ENCODE measurements at regions not wholly inside any gene's neighbourhood (a gene's known extent, or its start where the extent isn't known, plus 50 kb on each side); places are given as distances from the start of the nearest gene placed in this dataset.

GRCh38 chr1:22383526-22384294 is 67.9 kb upstream of the ZBTB40 start:
- TF ChIP-seq, protein P1, sequence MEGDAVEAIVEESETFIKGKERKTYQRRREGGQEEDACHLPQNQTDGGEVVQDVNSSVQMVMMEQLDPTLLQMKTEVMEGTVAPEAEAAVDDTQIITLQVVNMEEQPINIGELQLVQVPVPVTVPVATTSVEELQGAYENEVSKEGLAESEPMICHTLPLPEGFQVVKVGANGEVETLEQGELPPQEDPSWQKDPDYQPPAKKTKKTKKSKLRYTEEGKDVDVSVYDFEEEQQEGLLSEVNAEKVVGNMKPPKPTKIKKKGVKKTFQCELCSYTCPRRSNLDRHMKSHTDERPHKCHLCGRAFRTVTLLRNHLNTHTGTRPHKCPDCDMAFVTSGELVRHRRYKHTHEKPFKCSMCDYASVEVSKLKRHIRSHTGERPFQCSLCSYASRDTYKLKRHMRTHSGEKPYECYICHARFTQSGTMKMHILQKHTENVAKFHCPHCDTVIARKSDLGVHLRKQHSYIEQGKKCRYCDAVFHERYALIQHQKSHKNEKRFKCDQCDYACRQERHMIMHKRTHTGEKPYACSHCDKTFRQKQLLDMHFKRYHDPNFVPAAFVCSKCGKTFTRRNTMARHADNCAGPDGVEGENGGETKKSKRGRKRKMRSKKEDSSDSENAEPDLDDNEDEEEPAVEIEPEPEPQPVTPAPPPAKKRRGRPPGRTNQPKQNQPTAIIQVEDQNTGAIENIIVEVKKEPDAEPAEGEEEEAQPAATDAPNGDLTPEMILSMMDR (IDR thresholded peaks at IDR 0.05; ENCODE audit: control extremely low read depth, extremely low read depth, low read depth, missing control alignments) = no peak
- DNase-seq (ENCODE audit: extremely low spot score) = no peak
- ChIA-PET POLR2A (no interaction called here), CTCF (interaction anchor here (1.2 kb wide), 1 partner anchor 19 kb away, joined by 3 read pairs; no protein-coding TSS in a partner anchor)

GRCh38 chr1:22385537-22385936 is 66.1 kb upstream of the ZBTB40 start:
- POLR2A ChIA-PET = no interaction called here
- TF ChIP-seq, protein P1 (IDR thresholded peaks at IDR 0.05; ENCODE audit: control extremely low read depth, extremely low read depth, low read depth, missing control alignments) = no peak
- DNase-seq (ENCODE audit: extremely low spot score) = no peak
- CTCF ChIA-PET = interaction anchor here (1.2 to 1.8 kb wide), 2 partner anchors 10 to 31 kb away, joined by 3 to 6 read pairs; no protein-coding TSS in a partner anchor

- no peak for DNase-seq (ENCODE audit: extremely low spot score)
- POLR2A ChIA-PET = no interaction called here
- TF ChIP-seq, protein P1 (IDR thresholded peaks at IDR 0.05; ENCODE audit: control extremely low read depth, extremely low read depth, low read depth, missing control alignments) = no peak
- CTCF ChIA-PET = interaction anchor here (1.2 to 1.8 kb wide), 2 partner anchors 8 to 30 kb away, joined by 3 to 6 read pairs; no protein-coding TSS in a partner anchor
These were observed 64.9 kb upstream of the ZBTB40 start for GRCh38 chr1:22386774-22387173.

DNA sequence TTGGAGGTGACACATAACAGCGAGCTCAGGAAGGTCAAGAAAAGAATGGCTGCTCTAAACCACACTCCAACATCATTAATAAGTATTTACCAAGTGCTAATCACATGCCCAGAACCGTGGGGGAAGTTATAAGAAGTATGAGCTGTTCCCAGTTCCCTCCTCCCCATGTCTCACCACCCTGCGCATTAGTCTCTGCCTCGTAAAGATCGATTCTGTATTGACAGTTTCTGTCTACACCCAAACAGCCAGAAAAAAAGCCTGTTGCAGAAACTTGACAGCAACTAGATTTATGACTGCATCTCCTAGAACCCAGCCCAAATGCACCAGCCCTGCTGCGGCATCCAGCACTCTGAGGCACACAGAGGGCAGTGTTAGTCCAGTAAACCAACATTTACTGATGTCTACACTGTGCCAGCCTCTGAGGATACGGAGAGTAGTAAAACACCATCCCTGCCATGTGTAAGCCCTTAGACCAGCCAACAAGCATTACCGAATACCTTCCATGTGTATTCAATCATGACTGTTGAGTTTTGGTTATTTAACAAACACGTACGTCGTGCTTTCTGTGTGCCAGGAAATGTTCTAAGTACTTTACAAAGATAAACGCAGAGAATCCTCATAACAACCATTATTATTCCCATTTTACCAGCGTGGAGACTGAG is 63.6 kb upstream of the ZBTB40 start:
- no peak for DNase-seq (ENCODE audit: extremely low spot score)
- CTCF ChIA-PET = no interaction called here
- TF ChIP-seq, protein P1 (IDR thresholded peaks at IDR 0.05; ENCODE audit: control extremely low read depth, extremely low read depth, low read depth, missing control alignments) = no peak
- POLR2A ChIA-PET = no interaction called here

- no peak for DNase-seq (ENCODE audit: extremely low spot score)
- ChIA-PET POLR2A (no interaction called here), CTCF (no interaction called here)
These were observed 62.8 kb upstream of the ZBTB40 start for GRCh38 chr1:22388671-22389450.

GRCh38 chr1:22393587-22393986 is 58.1 kb upstream of the ZBTB40 start:
- no peak for DNase-seq (ENCODE audit: extremely low spot score)
- ChIA-PET CTCF (no interaction called here), POLR2A (no interaction called here)
- TF ChIP-seq, protein P1 (IDR thresholded peaks at IDR 0.05; ENCODE audit: control extremely low read depth, extremely low read depth, low read depth, missing control alignments) = no peak

More at GRCh38 chr1:22388671-22389450, 62.8 kb upstream of the ZBTB40 start:
- TF ChIP-seq, protein P1 (IDR thresholded peaks at IDR 0.05; ENCODE audit: control extremely low read depth, extremely low read depth, low read depth, missing control alignments) = no peak

Measured in GM10248 (cell line).